HEK293T (cell line): ENCODE measurements at regions not wholly inside any gene's neighbourhood (a gene's known extent, or its start where the extent isn't known, plus 50 kb on each side); places are given as distances from the start of the nearest gene placed in this dataset.
"Not testable (repeated sequence)": the region's sequence is repeated elsewhere in the genome, so short reads cannot be mapped to it uniquely, and the experiment has no call there.

Source experiments
- ARNT ChIP-seq: fragments of 450-650 bp; IDR thresholded peaks from 2 replicates; pipeline ENCODE4 v1.6.1; 2017; ENCODE audit warnings: mild to moderate bottlenecking
- BHLHE40 ChIP-seq: fragments of 450-650 bp; IDR thresholded peaks from 2 replicates; pipeline ENCODE4 v1.6.1; 2016; ENCODE audit warnings: mild to moderate bottlenecking, moderate library complexity, borderline replicate concordance
- ELF4 ChIP-seq: fragments of 450-650 bp; IDR thresholded peaks from 2 replicates; pipeline ENCODE4 v1.6.1; 2017; ENCODE audit warnings: antibody characterized with exemption
- FOXA1 ChIP-seq: fragments of 450-650 bp; IDR thresholded peaks from 2 replicates; pipeline ENCODE4 v1.6.1; 2016; ENCODE audit warnings: mild to moderate bottlenecking
- FOXM1 ChIP-seq: fragments of 450-650 bp; IDR thresholded peaks from 2 replicates; pipeline ENCODE4 v1.6.1; 2017; ENCODE audit warnings: mild to moderate bottlenecking, borderline replicate concordance
- HDGF ChIP-seq: fragments of 450-650 bp; IDR thresholded peaks from 2 replicates; pipeline ENCODE4 v1.6.1; 2017; ENCODE audit warnings: antibody characterized with exemption, borderline replicate concordance
- NFRKB ChIP-seq: fragments of 450-650 bp; IDR thresholded peaks from 2 replicates; pipeline ENCODE4 v1.6.1; 2016; ENCODE audit warnings: mild to moderate bottlenecking, moderate library complexity
- SP1 ChIP-seq: fragments of 450-650 bp; IDR thresholded peaks from 2 replicates; pipeline ENCODE4 v1.6.1; 2017
- TARDBP ChIP-seq: fragments of 450-650 bp; IDR thresholded peaks from 2 replicates; pipeline ENCODE4 v1.6.1; 2016
- ZNF384 ChIP-seq: fragments of 450-650 bp; IDR thresholded peaks from 2 replicates; pipeline ENCODE4 v1.6.1; 2016

- TF ChIP-seq TARDBP, FOXM1, HDGF, FOXA1, ARNT, ELF4, NFRKB, SP1, BHLHE40, ZNF384: not testable (repeated sequence)
These were observed 298.4 kb downstream of the LIG4 start for GRCh38 chr13:107916902-107917301.
